AG10803 (cell line): ENCODE measurements at regions not wholly inside any gene's neighbourhood (a gene's known extent, or its start where the extent isn't known, plus 50 kb on each side); places are given as distances from the start of the nearest gene placed in this dataset.

Experiments used
- DNase-seq: peaks from one replicate; pipeline ENCODE4 v3.0.0; 2010; ENCODE audit warnings: low read depth
- H3K4me3 ChIP-seq: 2 replicates; pipeline ENCODE4 v1.5.1; 2011; ENCODE audit warnings: mild to moderate bottlenecking, low read length, control low read depth
- TF ChIP-seq, protein P1 (sequence below): conservative IDR thresholded peaks from 2 replicates; pipeline ENCODE4 v1.5.1; 2011; ENCODE audit warnings: mild to moderate bottlenecking, low read length, control low read depth, inconsistent platforms

GRCh38 chr6:2378891-2379652 is 133.7 kb upstream of the GMDS start:
- DNase-seq, result peak; percentile 48
- TF ChIP-seq, protein P1, sequence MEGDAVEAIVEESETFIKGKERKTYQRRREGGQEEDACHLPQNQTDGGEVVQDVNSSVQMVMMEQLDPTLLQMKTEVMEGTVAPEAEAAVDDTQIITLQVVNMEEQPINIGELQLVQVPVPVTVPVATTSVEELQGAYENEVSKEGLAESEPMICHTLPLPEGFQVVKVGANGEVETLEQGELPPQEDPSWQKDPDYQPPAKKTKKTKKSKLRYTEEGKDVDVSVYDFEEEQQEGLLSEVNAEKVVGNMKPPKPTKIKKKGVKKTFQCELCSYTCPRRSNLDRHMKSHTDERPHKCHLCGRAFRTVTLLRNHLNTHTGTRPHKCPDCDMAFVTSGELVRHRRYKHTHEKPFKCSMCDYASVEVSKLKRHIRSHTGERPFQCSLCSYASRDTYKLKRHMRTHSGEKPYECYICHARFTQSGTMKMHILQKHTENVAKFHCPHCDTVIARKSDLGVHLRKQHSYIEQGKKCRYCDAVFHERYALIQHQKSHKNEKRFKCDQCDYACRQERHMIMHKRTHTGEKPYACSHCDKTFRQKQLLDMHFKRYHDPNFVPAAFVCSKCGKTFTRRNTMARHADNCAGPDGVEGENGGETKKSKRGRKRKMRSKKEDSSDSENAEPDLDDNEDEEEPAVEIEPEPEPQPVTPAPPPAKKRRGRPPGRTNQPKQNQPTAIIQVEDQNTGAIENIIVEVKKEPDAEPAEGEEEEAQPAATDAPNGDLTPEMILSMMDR, result no peak
- H3K4me3 ChIP-seq, result no peak overlapping the region

DNA sequence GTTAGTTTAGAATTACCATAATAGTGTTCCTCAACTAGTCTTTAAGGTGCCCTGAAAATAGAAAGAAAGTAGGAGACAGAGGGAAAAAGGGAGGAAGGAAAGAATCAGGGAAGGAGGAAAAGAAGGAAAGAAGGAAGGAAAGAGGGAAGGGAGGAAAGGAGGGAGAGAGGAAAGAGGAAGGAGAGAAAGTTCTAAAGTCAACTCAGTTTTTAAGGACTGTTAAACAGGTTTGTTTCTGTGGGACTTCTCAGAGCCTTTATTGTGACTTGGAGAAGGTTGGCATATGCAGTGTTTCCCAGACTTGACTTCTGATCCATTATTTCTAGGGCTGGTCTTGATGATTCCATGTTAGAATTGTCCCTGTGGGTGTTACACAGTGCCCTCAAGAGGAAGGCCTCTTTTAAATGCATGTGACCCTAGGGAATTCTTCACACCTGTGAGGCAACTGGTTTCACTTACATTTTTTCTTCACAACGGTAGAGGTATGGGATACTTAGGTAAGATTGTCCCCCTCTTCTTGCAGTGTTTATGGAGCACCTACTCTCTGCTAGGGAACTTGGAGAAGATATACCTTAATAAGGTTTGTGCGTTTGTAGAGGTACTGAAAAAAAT is 132.7 kb upstream of the GMDS start:
- no peak for DNase-seq
- TF ChIP-seq, protein P1, result no peak
- no peak overlapping the region for H3K4me3 ChIP-seq

DNA sequence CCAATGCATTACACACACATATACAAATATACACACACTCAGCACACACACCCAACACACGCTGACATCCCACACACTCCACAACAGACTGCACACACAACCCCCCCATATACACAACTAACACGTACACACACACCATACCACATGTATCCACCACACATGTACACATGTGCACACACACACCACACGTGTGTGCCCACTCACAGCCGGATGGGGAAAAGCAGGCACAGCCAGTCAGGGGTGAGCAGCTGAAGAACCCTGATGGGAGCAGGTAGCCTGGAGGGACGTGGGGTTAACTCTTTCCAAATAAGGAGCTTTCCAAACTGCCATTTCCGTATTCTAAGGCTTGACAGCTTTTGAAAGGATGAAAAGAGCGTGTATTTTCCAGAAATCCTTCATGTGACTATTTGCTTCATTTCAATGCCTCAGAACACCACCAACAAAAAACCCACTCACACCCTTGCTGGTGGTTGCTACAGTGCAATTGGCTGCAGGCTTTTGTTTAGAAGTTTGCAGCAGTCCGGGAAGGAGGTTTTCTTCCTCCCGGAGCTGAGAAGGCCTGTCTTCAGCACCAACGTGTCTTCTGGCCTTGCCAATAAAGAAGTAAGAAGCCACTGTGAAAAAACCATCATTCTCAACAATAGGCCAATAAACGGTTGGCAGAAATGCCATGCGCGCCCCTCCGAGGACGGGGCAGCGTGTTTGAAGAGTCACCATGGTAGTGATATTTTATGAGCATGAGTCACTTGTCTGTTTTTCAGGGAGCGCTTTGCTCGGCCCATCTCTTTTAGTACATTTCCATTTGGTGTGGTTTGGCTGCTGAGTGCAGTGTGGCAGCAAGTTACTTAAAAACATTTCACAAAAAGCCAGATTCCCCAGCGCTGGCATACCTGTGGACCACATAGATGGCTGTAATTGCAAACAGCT is 131.3 kb upstream of the GMDS start:
- TF ChIP-seq, protein P1, result no peak
- H3K4me3 ChIP-seq, result no peak overlapping the region
- DNase-seq, result peak; percentile 86

- no peak for DNase-seq
- no peak overlapping the region for H3K4me3 ChIP-seq
- TF ChIP-seq, protein P1, result no peak
Observed at GRCh38 chr6:2375443-2375842, 130.0 kb upstream of the GMDS start.

GRCh38 chr6:2369606-2370005 is 124.2 kb upstream of the GMDS start:
- TF ChIP-seq, protein P1, result no peak
- no peak for DNase-seq
- no peak overlapping the region for H3K4me3 ChIP-seq

- no peak overlapping the region for H3K4me3 ChIP-seq
- TF ChIP-seq, protein P1, result no peak
- DNase-seq, result no peak
Observed at GRCh38 chr6:2363211-2363610, 117.8 kb upstream of the GMDS start.
